A673 (cell line): ENCODE measurements at regions not wholly inside any gene's neighbourhood (a gene's known extent, or its start where the extent isn't known, plus 50 kb on each side); places are given as distances from the start of the nearest gene placed in this dataset.

Source experiments
- BruUV-seq: library from RNA; stranded (reverse); fragments of 400-500 nt; replicated peaks from 2 replicates; lab custom pipeline; 2021; lab: Mats Ljungman, UMichigan
- CTCF ChIA-PET: fragments of 300-600 bp; sonication (Branson Sonifier 250); formaldehyde crosslinking; loops from one replicate; lab custom pipeline; 2022; ENCODE audit warnings: antibody characterized with exemption; lab: Charles Lee
- POLR2A ChIA-PET: fragments of 300-600 bp; sonication (Branson Sonifier 250); formaldehyde crosslinking; loops from one replicate; lab custom pipeline; 2022; ENCODE audit warnings: antibody characterized with exemption; ENCODE audit not compliant: low non-redundant PET; lab: Charles Lee
- DNase-seq: peaks from one replicate; pipeline ENCODE4 v3.0.0-alpha.2; 2015; ENCODE audit warnings: low spot score
- H3K27ac ChIP-seq: fragments of 200-600 bp; sonication (generic); 2 replicates; pipeline ENCODE4 v1.5.1; 2016; ENCODE audit warnings: mixed run types, low read depth, mild to moderate bottlenecking, mixed read lengths, antibody characterized with exemption, low read length; ENCODE audit not compliant: poor library complexity, severe bottlenecking
- H3K27me3 ChIP-seq: fragments of 200-600 bp; sonication (generic); replicated peaks from 2 replicates; pipeline ENCODE4 v1.6.1; 2017; ENCODE audit warnings: mixed run types, low read depth, mild to moderate bottlenecking, mixed read lengths, antibody characterized with exemption, low read length; ENCODE audit not compliant: insufficient read depth, poor library complexity
- H3K36me3 ChIP-seq: fragments of 200-600 bp; sonication (generic); 2 replicates; pipeline ENCODE4 v1.6.1; 2016; ENCODE audit warnings: mixed run types, mild to moderate bottlenecking, mixed read lengths, antibody characterized with exemption, low read length; ENCODE audit not compliant: insufficient read depth, poor library complexity, severe bottlenecking
- H3K4me1 ChIP-seq: fragments of 200-600 bp; sonication (generic); 2 replicates; pipeline ENCODE4 v1.6.1; 2017; ENCODE audit warnings: mixed run types, mild to moderate bottlenecking, mixed read lengths, antibody characterized with exemption, low read length; ENCODE audit not compliant: insufficient read depth, poor library complexity, severe bottlenecking
- H3K4me3 ChIP-seq: fragments of 200-600 bp; sonication (generic); 2 replicates; pipeline ENCODE4 v1.5.1; 2016; ENCODE audit warnings: low read depth, mixed run types, mild to moderate bottlenecking, mixed read lengths, low read length; ENCODE audit not compliant: poor library complexity, severe bottlenecking
- H3K9me3 ChIP-seq: fragments of 200-600 bp; sonication (generic); 2 replicates; pipeline ENCODE4 v1.6.1; 2016; ENCODE audit warnings: mixed run types, low read depth, mild to moderate bottlenecking, mixed read lengths, antibody characterized with exemption, low read length; ENCODE audit not compliant: poor library complexity, severe bottlenecking
- EZH2 ChIP-seq: fragments of 200-600 bp; sonication (generic); IDR thresholded peaks from 2 replicates; pipeline ENCODE4 v1.6.1; 2017; ENCODE audit warnings: borderline replicate concordance, low read depth, mild to moderate bottlenecking, mixed read lengths, antibody characterized with exemption, low read length; ENCODE audit not compliant: poor library complexity, severe bottlenecking
- intact Hi-C: fragments of 100-400 bp; cut with micrococcal nuclease; formaldehyde crosslinking; loops from one replicate; pipeline ENCODE4 v1.10.0; 2022; ENCODE audit not compliant: unreplicated experiment
- TF ChIP-seq, protein P1 (sequence below): fragments of 300-800, 200-600 bp; sonication (generic); conservative IDR thresholded peaks from 2 replicates; pipeline ENCODE4 v1.5.1; 2017; ENCODE audit warnings: low read depth, mild to moderate bottlenecking, antibody characterized with exemption, low read length, moderate library complexity, mixed read lengths

DNA sequence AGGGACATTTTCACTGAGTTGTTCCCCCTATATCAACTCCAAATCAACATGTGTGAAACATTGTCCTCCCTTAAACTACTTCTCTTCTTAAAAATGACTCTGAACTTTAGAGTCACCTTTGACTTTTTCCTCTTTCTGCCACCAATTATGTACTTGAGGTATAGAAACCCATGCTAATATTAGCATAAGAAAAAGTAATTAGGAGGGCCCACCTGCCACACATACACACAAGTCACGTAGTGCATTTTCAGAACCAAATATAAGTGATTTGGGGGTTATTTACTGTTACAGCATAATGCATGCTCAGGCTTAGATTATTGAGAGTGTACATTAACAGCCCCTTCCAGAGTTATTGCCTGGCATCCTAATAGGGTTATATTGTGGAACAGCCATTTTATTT lies 432.7 kb downstream of the ZIC3 start:
- H3K4me1 ChIP-seq = no peaks in the 10 kb centered on the region
- no peaks in the 10 kb centered on the region for H3K27me3 ChIP-seq
- ChIA-PET POLR2A (no interaction called here), CTCF (no interaction called here)
- no peak overlapping the region for H3K4me3 ChIP-seq
- H3K9me3 ChIP-seq = no peaks in the 10 kb centered on the region
- intact Hi-C loops = no loop called here
- BruUV-seq = no TSS peak
- no peak for TF ChIP-seq EZH2
- TF ChIP-seq, protein P1, sequence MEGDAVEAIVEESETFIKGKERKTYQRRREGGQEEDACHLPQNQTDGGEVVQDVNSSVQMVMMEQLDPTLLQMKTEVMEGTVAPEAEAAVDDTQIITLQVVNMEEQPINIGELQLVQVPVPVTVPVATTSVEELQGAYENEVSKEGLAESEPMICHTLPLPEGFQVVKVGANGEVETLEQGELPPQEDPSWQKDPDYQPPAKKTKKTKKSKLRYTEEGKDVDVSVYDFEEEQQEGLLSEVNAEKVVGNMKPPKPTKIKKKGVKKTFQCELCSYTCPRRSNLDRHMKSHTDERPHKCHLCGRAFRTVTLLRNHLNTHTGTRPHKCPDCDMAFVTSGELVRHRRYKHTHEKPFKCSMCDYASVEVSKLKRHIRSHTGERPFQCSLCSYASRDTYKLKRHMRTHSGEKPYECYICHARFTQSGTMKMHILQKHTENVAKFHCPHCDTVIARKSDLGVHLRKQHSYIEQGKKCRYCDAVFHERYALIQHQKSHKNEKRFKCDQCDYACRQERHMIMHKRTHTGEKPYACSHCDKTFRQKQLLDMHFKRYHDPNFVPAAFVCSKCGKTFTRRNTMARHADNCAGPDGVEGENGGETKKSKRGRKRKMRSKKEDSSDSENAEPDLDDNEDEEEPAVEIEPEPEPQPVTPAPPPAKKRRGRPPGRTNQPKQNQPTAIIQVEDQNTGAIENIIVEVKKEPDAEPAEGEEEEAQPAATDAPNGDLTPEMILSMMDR = no peak
- no peaks in the 10 kb centered on the region for H3K36me3 ChIP-seq
- no peak for DNase-seq
- H3K27ac ChIP-seq = no peak overlapping the region

DNA sequence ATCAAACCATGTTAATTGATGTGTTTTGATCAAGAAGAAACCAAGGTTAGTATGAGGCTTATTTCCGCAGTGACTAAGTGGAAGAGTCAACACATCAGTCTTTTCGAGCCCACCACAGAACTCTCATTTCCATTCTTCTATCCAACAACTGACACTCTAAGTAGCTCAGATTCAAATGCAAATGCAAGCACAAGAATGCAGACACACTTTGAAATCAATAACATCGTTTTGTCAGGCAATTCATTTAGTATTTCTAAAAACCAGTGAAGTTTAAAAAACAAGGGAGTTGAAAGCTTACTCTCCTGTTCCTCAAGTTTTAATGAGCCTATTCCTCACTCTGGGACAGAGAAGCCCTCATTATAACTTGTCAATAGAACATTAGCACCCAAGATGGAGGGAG lies 433.1 kb downstream of the ZIC3 start:
- H3K4me3 ChIP-seq = no peak overlapping the region
- BruUV-seq = no TSS peak
- no peak for DNase-seq
- no peaks in the 10 kb centered on the region for H3K9me3 ChIP-seq
- H3K27me3 ChIP-seq = no peaks in the 10 kb centered on the region
- no peaks in the 10 kb centered on the region for H3K36me3 ChIP-seq
- H3K27ac ChIP-seq = no peak overlapping the region
- TF ChIP-seq, protein P1 = no peak
- TF ChIP-seq EZH2 = no peak
- H3K4me1 ChIP-seq = no peaks in the 10 kb centered on the region
- CTCF ChIA-PET = no interaction called here
- POLR2A ChIA-PET = no interaction called here
- intact Hi-C loops = no loop called here

DNA sequence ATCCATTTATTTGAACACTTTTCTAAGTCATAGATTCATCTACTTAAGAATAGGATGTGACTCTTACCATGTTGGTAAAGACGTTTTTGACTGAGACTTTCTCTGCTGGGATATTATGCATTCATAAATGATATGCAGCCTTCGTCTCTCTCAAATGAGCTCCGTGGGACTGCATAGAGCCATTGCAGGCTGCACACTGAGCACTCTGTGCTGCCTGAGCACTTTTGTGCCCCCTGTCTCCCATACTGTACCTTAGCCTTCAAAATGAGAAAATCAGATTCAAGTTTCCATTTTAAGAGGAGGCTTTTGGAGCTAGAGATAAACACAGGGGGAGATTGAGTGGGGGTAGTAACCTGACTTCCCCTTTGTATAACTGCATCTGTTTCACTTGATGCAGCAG lies 433.6 kb downstream of the ZIC3 start:
- intact Hi-C loops = no loop called here
- no peaks in the 10 kb centered on the region for H3K9me3 ChIP-seq
- no peaks in the 10 kb centered on the region for H3K27me3 ChIP-seq
- ChIA-PET POLR2A (no interaction called here), CTCF (no interaction called here)
- no peak for DNase-seq
- H3K27ac ChIP-seq = no peak overlapping the region
- TF ChIP-seq, protein P1 = no peak
- TF ChIP-seq EZH2 = no peak
- H3K36me3 ChIP-seq = no peaks in the 10 kb centered on the region
- no TSS peak for BruUV-seq
- no peak overlapping the region for H3K4me3 ChIP-seq
- H3K4me1 ChIP-seq = no peaks in the 10 kb centered on the region
